DOHH2 (cell line): ENCODE measurements at regions not wholly inside any gene's neighbourhood (a gene's known extent, or its start where the extent isn't known, plus 50 kb on each side); places are given as distances from the start of the nearest gene placed in this dataset.

Experiments used
- H3F3A ChIP-seq: fragments of 200-600 bp; sonication (generic), shearing (Covaris generic); 2 replicates; pipeline ENCODE4 v1.6.0; 2016; ENCODE audit warnings: antibody characterized with exemption, mild to moderate bottlenecking; ENCODE audit not compliant: control insufficient read depth, insufficient read depth
- H3K27ac ChIP-seq: fragments of 200-600 bp; sonication (generic); 2 replicates; pipeline ENCODE4 v1.5.1; 2014; ENCODE audit warnings: low read depth, mild to moderate bottlenecking, low read length, moderate library complexity
- H3K27me3 ChIP-seq: fragments of 200-600 bp; sonication (generic); 2 replicates; pipeline ENCODE4 v1.6.1; 2014; ENCODE audit warnings: mild to moderate bottlenecking, low read length, mixed read lengths; ENCODE audit not compliant: control insufficient read depth
- H3K36me3 ChIP-seq: fragments of 200-600 bp; sonication (generic); 2 replicates; pipeline ENCODE4 v1.6.1; 2014; ENCODE audit warnings: mild to moderate bottlenecking, low read length, moderate library complexity, mixed read lengths; ENCODE audit not compliant: control insufficient read depth
- H3K4me1 ChIP-seq: fragments of 200-600 bp; sonication (generic); 2 replicates; pipeline ENCODE4 v1.6.1; 2014; ENCODE audit warnings: mild to moderate bottlenecking, low read length, mixed read lengths; ENCODE audit not compliant: control insufficient read depth
- H3K4me2 ChIP-seq: fragments of 200-600 bp; sonication (generic); 2 replicates; pipeline ENCODE4 v1.6.0; 2014; ENCODE audit warnings: mild to moderate bottlenecking, low read length, moderate library complexity
- H3K4me3 ChIP-seq: fragments of 200-600 bp; sonication (generic); 2 replicates; pipeline ENCODE4 v1.5.1; 2014; ENCODE audit warnings: mild to moderate bottlenecking, low read length, mixed read lengths
- H3K79me2 ChIP-seq: fragments of 200-600 bp; sonication (generic); 2 replicates; pipeline ENCODE4 v1.6.1; 2014; ENCODE audit warnings: mild to moderate bottlenecking, low read length, mixed read lengths; ENCODE audit not compliant: control insufficient read depth
- H3K9me2 ChIP-seq: fragments of 200-600 bp; sonication (generic); replicated peaks from 2 replicates; pipeline ENCODE4 v1.6.1; 2014; ENCODE audit warnings: mild to moderate bottlenecking, low read length, mixed read lengths; ENCODE audit not compliant: control insufficient read depth
- H3K9me3 ChIP-seq: fragments of 200-600 bp; sonication (generic); 2 replicates; pipeline ENCODE4 v1.6.1; 2014; ENCODE audit warnings: antibody characterized with exemption, low read length, mixed read lengths; ENCODE audit not compliant: control insufficient read depth, insufficient read depth
- H4K20me1 ChIP-seq: fragments of 200-600 bp; sonication (generic); 2 replicates; pipeline ENCODE4 v1.6.0; 2014; ENCODE audit warnings: low read depth, mild to moderate bottlenecking, antibody characterized with exemption, low read length, moderate library complexity; ENCODE audit not compliant: control insufficient read depth, insufficient read depth
- CTCF ChIP-seq: fragments of 200-600 bp; sonication (generic); IDR thresholded peaks from one replicate; pipeline ENCODE4 v1.5.1; 2014; ENCODE audit warnings: antibody characterized with exemption, mild to moderate bottlenecking, low read depth, low read length; ENCODE audit not compliant: poor library complexity, severe bottlenecking
- EZH2phosphoT487 ChIP-seq: fragments of 200-600 bp; sonication (generic); IDR thresholded peaks from 2 replicates; pipeline ENCODE4 v1.6.1; 2017; ENCODE audit warnings: borderline replicate concordance, mild to moderate bottlenecking, antibody characterized with exemption, low read length, moderate library complexity, mixed read lengths

- no peak overlapping the region for H3K4me2 ChIP-seq
- H4K20me1 ChIP-seq, result no peaks in the 10 kb centered on the region
These were observed 365.9 kb downstream of the REEP3 start for GRCh38 chr10:63887023-63887589.

GRCh38 chr10:63887600-63888370 is 366.6 kb downstream of the REEP3 start:
- Histone ChIP-seq H4K20me1 (no peaks in the 10 kb centered on the region), H3F3A (no peaks in the 10 kb centered on the region), H3K36me3 (no peaks in the 10 kb centered on the region), H3K4me3 (no peak overlapping the region), H3K27me3 (no peaks in the 10 kb centered on the region), H3K27ac (no peak overlapping the region), H3K4me2 (no peak overlapping the region), H3K79me2 (no peaks in the 10 kb centered on the region), H3K9me3 (no peaks in the 10 kb centered on the region), H3K9me2 (no peaks in the 10 kb centered on the region), H3K4me1 (no peaks in the 10 kb centered on the region)
- TF ChIP-seq EZH2phosphoT487, result no peak

More at GRCh38 chr10:63887023-63887589, 365.9 kb downstream of the REEP3 start:
- Histone ChIP-seq H3K27me3 (no peaks in the 10 kb centered on the region), H3K4me1 (no peaks in the 10 kb centered on the region), H3K9me3 (no peaks in the 10 kb centered on the region), H3K4me3 (no peak overlapping the region), H3K9me2 (no peaks in the 10 kb centered on the region), H3K27ac (no peak overlapping the region), H3K79me2 (no peaks in the 10 kb centered on the region), H3K36me3 (no peaks in the 10 kb centered on the region), H3F3A (no peaks in the 10 kb centered on the region)
- TF ChIP-seq CTCF (no peak), EZH2phosphoT487 (no peak)

GRCh38 chr10:63889803-63890202 is 368.6 kb downstream of the REEP3 start:
- Histone ChIP-seq H4K20me1 (no peaks in the 10 kb centered on the region), H3F3A (no peaks in the 10 kb centered on the region), H3K4me2 (no peak overlapping the region), H3K36me3 (no peaks in the 10 kb centered on the region), H3K4me3 (no peak overlapping the region), H3K4me1 (no peaks in the 10 kb centered on the region), H3K9me3 (no peaks in the 10 kb centered on the region), H3K9me2 (no peaks in the 10 kb centered on the region), H3K27me3 (no peaks in the 10 kb centered on the region; the same call in 1 of the 2 replicates), H3K79me2 (no peaks in the 10 kb centered on the region), H3K27ac (no peak overlapping the region)
- no peak for TF ChIP-seq CTCF

GRCh38 chr10:63896992-63897391 is 375.8 kb downstream of the REEP3 start:
- H3K9me2 ChIP-seq, result no peaks in the 10 kb centered on the region
- H4K20me1 ChIP-seq, result no peaks in the 10 kb centered on the region
- no peaks in the 10 kb centered on the region for H3K79me2 ChIP-seq
- H3K36me3 ChIP-seq, result no peaks in the 10 kb centered on the region
- no peak overlapping the region for H3K27ac ChIP-seq
- H3F3A ChIP-seq, result no peaks in the 10 kb centered on the region
- TF ChIP-seq CTCF (no peak), EZH2phosphoT487 (no peak)
- H3K4me3 ChIP-seq, result no peak overlapping the region
- no peaks in the 10 kb centered on the region; the same call in 1 of the 2 replicates for H3K27me3 ChIP-seq
- no peaks in the 10 kb centered on the region for H3K9me3 ChIP-seq
- H3K4me1 ChIP-seq, result no peaks in the 10 kb centered on the region
- H3K4me2 ChIP-seq, result no peak overlapping the region
